ENCODE measurements at regions not wholly inside any gene's neighbourhood (a gene's known extent, or its start where the extent isn't known, plus 50 kb on each side); places are given as distances from the start of the nearest gene placed in this dataset.

DNA sequence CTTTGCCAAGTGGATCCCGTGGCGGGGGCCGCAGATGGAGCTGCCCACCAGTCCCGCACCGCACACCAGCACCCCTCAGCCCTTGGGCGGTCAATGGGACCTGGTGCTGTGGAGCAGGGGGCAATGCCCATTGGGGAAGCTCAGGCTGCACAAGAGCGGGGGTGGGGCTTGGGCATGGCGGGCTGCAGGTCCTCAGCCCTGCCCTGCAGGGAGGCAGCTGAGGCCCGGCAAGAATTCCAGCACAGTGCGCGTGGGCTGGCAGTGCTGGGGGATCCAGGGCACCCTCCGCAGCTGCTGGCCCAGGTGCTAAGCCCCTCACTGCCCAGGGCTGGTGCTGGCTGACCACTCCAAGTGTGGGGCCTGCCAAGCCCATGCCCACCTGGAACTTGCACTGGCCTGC is 136.2 kb upstream of the ANKRD30A start:
- Histone ChIP-seq H3K4me3 (no peak overlapping the region), H3K27me3 (no peaks in the 10 kb centered on the region), H3K4me1 (ENCODE audit: low read depth) (no peaks in the 10 kb centered on the region), H3K36me3 (no peaks in the 10 kb centered on the region), H3K27ac (no peak overlapping the region), H3K9me3 (ENCODE audit: low read depth) (no peaks in the 10 kb centered on the region)
- DNase-seq (ENCODE audit: low read depth in 1 of 2, low spot score in 1 of 2), result no peak
- TF ChIP-seq, protein P1, sequence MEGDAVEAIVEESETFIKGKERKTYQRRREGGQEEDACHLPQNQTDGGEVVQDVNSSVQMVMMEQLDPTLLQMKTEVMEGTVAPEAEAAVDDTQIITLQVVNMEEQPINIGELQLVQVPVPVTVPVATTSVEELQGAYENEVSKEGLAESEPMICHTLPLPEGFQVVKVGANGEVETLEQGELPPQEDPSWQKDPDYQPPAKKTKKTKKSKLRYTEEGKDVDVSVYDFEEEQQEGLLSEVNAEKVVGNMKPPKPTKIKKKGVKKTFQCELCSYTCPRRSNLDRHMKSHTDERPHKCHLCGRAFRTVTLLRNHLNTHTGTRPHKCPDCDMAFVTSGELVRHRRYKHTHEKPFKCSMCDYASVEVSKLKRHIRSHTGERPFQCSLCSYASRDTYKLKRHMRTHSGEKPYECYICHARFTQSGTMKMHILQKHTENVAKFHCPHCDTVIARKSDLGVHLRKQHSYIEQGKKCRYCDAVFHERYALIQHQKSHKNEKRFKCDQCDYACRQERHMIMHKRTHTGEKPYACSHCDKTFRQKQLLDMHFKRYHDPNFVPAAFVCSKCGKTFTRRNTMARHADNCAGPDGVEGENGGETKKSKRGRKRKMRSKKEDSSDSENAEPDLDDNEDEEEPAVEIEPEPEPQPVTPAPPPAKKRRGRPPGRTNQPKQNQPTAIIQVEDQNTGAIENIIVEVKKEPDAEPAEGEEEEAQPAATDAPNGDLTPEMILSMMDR (IDR thresholded peaks at IDR 0.05; ENCODE audit: low read depth, low read length), result no peak

DNA sequence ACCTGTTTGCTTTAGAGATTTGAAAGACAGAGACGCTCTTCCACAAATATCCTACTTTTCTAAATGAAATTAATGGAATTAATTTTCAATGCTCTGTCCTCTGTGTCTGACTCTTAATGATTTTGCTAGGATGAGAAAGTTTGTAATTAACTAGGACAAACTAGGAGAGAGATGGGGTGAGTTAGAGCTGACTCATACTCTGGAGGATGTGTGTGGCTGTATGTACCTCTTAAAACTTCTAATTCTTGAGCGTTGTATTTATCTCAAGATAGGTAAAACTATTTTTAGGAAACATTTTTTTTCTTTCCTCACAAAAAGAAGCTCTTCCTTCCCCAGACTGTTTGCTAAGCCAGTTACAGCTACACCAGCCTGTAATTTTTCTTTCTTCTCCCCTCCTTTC is 178.8 kb upstream of the ANKRD30A start:
- Histone ChIP-seq H3K9me3 (ENCODE audit: low read depth) (peaks cover 4% of the 10 kb centered on the region), H3K27me3 (no peaks in the 10 kb centered on the region), H3K4me1 (ENCODE audit: low read depth) (no peaks in the 10 kb centered on the region), H3K4me3 (no peak overlapping the region), H3K36me3 (no peaks in the 10 kb centered on the region), H3K27ac (no peak overlapping the region)
- DNase-seq (ENCODE audit: low read depth in 1 of 2, low spot score in 1 of 2), result no peak
- TF ChIP-seq, protein P1 (IDR thresholded peaks at IDR 0.05; ENCODE audit: low read depth, low read length), result no peak

DNA sequence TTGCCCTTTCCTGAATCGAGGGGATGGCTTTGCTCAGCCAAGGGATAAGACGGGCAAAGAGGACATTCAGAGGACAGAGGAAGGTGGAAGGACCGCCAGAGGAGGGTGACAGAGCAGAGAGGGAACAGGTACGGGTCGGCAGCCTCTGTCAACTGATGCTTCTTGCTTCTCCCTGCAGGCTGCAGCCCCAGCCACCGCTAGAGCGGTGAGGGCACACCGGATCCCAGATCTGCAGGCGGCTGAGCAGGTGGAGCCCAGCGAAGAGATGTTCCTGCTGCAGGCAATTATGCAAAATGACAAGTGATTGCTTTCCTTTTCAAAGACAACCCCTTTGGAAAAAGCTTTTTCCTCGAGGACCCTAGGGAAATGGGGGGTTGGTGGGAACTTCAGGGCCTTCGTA is 181.9 kb upstream of the ANKRD30A start:
- no peak for DNase-seq (ENCODE audit: low read depth in 1 of 2, low spot score in 1 of 2)
- Histone ChIP-seq H3K36me3 (no peaks in the 10 kb centered on the region), H3K4me1 (ENCODE audit: low read depth) (no peaks in the 10 kb centered on the region), H3K9me3 (ENCODE audit: low read depth) (peaks cover 4% of the 10 kb centered on the region), H3K27me3 (no peaks in the 10 kb centered on the region), H3K4me3 (no peak overlapping the region), H3K27ac (no peak overlapping the region)
- TF ChIP-seq, protein P1 (IDR thresholded peaks at IDR 0.05; ENCODE audit: low read depth, low read length), result no peak

DNA sequence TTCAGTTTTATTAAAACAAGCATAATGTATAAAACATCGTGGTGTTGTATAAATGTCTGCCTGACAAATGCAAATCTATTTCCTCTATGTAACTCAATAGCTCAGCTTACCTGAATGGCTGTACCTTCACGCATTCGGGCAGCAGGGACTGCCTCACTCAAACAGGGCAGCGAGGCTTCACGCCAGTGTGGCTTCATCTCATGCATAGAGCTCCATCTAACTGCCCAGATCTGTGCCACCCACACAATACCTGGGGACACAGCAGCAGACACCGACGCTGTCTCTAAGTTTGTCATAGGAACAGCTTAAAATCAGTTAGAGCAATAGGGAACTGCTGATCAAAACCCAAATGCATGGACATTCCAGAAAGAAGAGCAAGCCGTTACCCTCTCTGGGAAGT is 182.8 kb upstream of the ANKRD30A start:
- H3K36me3 ChIP-seq, result no peaks in the 10 kb centered on the region
- no peaks in the 10 kb centered on the region for H3K4me1 ChIP-seq (ENCODE audit: low read depth)
- no peak for DNase-seq (ENCODE audit: low read depth in 1 of 2, low spot score in 1 of 2)
- peaks cover 8% of the 10 kb centered on the region for H3K9me3 ChIP-seq (ENCODE audit: low read depth)
- H3K27me3 ChIP-seq, result no peaks in the 10 kb centered on the region
- TF ChIP-seq, protein P1 (IDR thresholded peaks at IDR 0.05; ENCODE audit: low read depth, low read length), result no peak
- no peak overlapping the region for H3K27ac ChIP-seq
- H3K4me3 ChIP-seq, result no peak overlapping the region

DNA sequence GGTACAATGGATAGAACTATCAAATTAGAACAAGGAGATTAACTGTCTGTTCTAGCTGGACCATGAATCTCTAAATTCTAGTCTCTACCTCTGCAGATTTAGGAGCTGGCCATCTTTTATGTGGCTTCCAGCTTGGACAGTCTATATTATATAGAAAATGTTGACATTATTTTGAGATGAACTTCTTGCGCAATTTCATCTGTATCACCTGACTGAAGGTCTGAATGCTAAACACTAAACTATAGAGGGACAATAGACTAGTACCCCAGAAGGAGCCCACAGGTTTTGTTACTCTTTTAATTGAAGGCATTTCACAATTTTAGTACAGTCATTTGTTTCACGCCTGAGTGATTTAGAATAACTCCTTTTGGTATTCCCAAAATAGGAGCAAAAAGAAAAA is 222.4 kb upstream of the ANKRD30A start:
- H3K27me3 ChIP-seq, result no peaks in the 10 kb centered on the region
- no peak overlapping the region for H3K27ac ChIP-seq
- DNase-seq (ENCODE audit: low read depth in 1 of 2, low spot score in 1 of 2), result no peak
- no peaks in the 10 kb centered on the region for H3K9me3 ChIP-seq (ENCODE audit: low read depth)
- no peaks in the 10 kb centered on the region for H3K4me1 ChIP-seq (ENCODE audit: low read depth)
- TF ChIP-seq, protein P1 (IDR thresholded peaks at IDR 0.05; ENCODE audit: low read depth, low read length), result no peak
- H3K36me3 ChIP-seq, result no peaks in the 10 kb centered on the region
- H3K4me3 ChIP-seq, result no peak overlapping the region

DNA sequence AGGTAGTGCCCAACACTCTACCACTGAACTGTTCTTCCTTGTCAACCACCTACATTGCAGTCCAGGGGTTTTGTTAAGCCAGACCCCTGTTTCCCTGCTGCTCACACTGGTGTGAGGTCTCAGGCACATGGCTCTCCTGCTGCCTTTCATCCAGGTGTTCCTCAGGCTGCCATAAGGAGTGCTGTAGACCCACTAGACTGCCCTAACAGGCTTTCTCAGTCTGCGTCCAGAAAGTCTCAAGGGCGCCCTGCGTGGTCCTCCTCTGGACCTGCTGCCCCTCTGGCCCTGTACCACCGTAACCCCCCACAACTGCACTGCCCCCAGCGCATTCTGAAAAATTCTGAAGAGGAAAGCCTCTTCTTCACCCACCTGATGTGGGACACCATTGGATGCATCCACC is 225.7 kb upstream of the ANKRD30A start:
- DNase-seq (ENCODE audit: low read depth in 1 of 2, low spot score in 1 of 2), result no peak
- TF ChIP-seq, protein P1 (IDR thresholded peaks at IDR 0.05; ENCODE audit: low read depth, low read length), result no peak
- no peaks in the 10 kb centered on the region for H3K36me3 ChIP-seq
- H3K27ac ChIP-seq, result no peak overlapping the region
- H3K27me3 ChIP-seq, result no peaks in the 10 kb centered on the region
- no peaks in the 10 kb centered on the region for H3K9me3 ChIP-seq (ENCODE audit: low read depth)
- no peaks in the 10 kb centered on the region for H3K4me1 ChIP-seq (ENCODE audit: low read depth)
- H3K4me3 ChIP-seq, result no peak overlapping the region
